GM23338 (cell line): ENCODE measurements at regions not wholly inside any gene's neighbourhood (a gene's known extent, or its start where the extent isn't known, plus 50 kb on each side); places are given as distances from the start of the nearest gene placed in this dataset.

ENCODE experiments used
- ATAC-seq: fragments of 200-7000 bp; cut with Tn5 transposase; 3 replicates; pipeline ENCODE4 v1.9.1; 2020
- DNase-seq: peaks from one replicate; pipeline ENCODE4 v3.0.0-alpha.2; 2015; ENCODE audit warnings: low spot score
- H2AFZ ChIP-seq: fragments of 200-600 bp; sonication (generic); 2 replicates; pipeline ENCODE4 v1.8.0; 2016; ENCODE audit warnings: antibody characterized with exemption, mild to moderate bottlenecking, moderate library complexity
- H3F3A ChIP-seq: fragments of 200-600 bp; sonication (generic); replicated peaks from 2 replicates; pipeline ENCODE4 v1.8.0; 2017; ENCODE audit warnings: antibody characterized with exemption, mixed run types, low read depth
- H3K27ac ChIP-seq: fragments of 200-600 bp; sonication (generic); 2 replicates; pipeline ENCODE4 v1.6.1; 2016; ENCODE audit warnings: low read depth
- H3K27me3 ChIP-seq: fragments of 200-600 bp; sonication (generic); 2 replicates; pipeline ENCODE4 v1.8.0; 2016; ENCODE audit warnings: mild to moderate bottlenecking, mixed run types, moderate library complexity; ENCODE audit not compliant: insufficient read depth
- H3K36me3 ChIP-seq: fragments of 200-600 bp; sonication (generic); 2 replicates; pipeline ENCODE4 v1.8.0; 2016; ENCODE audit warnings: mild to moderate bottlenecking; ENCODE audit not compliant: insufficient read depth
- H3K4me1 ChIP-seq: fragments of 200-600 bp; sonication (generic); 2 replicates; pipeline ENCODE4 v1.8.0; 2016; ENCODE audit warnings: mild to moderate bottlenecking, moderate library complexity; ENCODE audit not compliant: insufficient read depth
- H3K4me2 ChIP-seq: fragments of 200-600 bp; sonication (generic); 2 replicates; pipeline ENCODE4 v1.7.1; 2017; ENCODE audit warnings: mixed run types
- H3K4me3 ChIP-seq: fragments of 200-600 bp; sonication (generic); 2 replicates; pipeline ENCODE4 v1.6.1; 2016; ENCODE audit warnings: mixed run types
- H3K79me2 ChIP-seq: fragments of 200-600 bp; sonication (generic); replicated peaks from 2 replicates; pipeline ENCODE4 v1.8.0; 2017; ENCODE audit warnings: mild to moderate bottlenecking; ENCODE audit not compliant: insufficient read depth
- H3K9me2 ChIP-seq: fragments of 200-600 bp; sonication (generic); 2 replicates; pipeline ENCODE4 v1.8.0; 2017; ENCODE audit not compliant: insufficient read depth
- H4K20me1 ChIP-seq: fragments of 200-600 bp; sonication (generic); replicated peaks from 2 replicates; pipeline ENCODE4 v1.8.0; 2017; ENCODE audit warnings: mild to moderate bottlenecking; ENCODE audit not compliant: insufficient read depth
- H3K27ac Mint-ChIP-seq: 2 replicates; pipeline ENCODE4 v1.8.0; 2020; ENCODE audit warnings: inconsistent platforms, mild to moderate bottlenecking, moderate library complexity, mixed read lengths
- H3K27me3 Mint-ChIP-seq: 3 replicates; pipeline ENCODE4 v1.8.0; 2022; ENCODE audit warnings: low read depth, mild to moderate bottlenecking, moderate library complexity, mixed read lengths, inconsistent platforms; ENCODE audit not compliant: insufficient read depth, poor library complexity
- H3K36me3 Mint-ChIP-seq: 3 replicates; pipeline ENCODE4 v1.8.0; 2021; ENCODE audit warnings: low read depth, mild to moderate bottlenecking, inconsistent platforms, moderate library complexity, mixed read lengths
- H3K4me1 Mint-ChIP-seq: 3 replicates; pipeline ENCODE4 v1.8.0; 2020; ENCODE audit warnings: mild to moderate bottlenecking, inconsistent platforms, mixed read lengths
- H3K4me3 Mint-ChIP-seq: 3 replicates; pipeline ENCODE4 v1.8.0; 2021; ENCODE audit warnings: moderate library complexity, mild to moderate bottlenecking, inconsistent platforms, mixed read lengths
- H3K9me3 Mint-ChIP-seq: 3 replicates; pipeline ENCODE4 v1.8.0; 2020; ENCODE audit warnings: moderate library complexity, mild to moderate bottlenecking, inconsistent platforms, mixed read lengths
- CREB1 ChIP-seq: fragments of 250-450 bp; sonication (Bioruptor Pico); IDR thresholded peaks from 2 replicates; pipeline ENCODE4 v1.5.0; 2020; ENCODE audit warnings: low read depth, mild to moderate bottlenecking, moderate library complexity
- CTCF ChIP-seq, 2 experiments: fragments of 200-600 bp in 1 of 2; sonication (generic) in 1 of 2; conservative IDR thresholded peaks; 2 replicates each; pipeline versions ENCODE4 v1.5.1 to v1.6.1; 2016 to 2017; ENCODE audit warnings: antibody characterized with exemption in 2 of 2, low read depth in 2 of 2, mild to moderate bottlenecking in 2 of 2, moderate library complexity in 1 of 2
- ETS1 ChIP-seq: IDR thresholded peaks from 2 replicates; pipeline ENCODE4 v1.6.1; 2016; ENCODE audit warnings: antibody characterized with exemption
- EZH2 ChIP-seq: fragments of 200-600 bp; sonication (generic); IDR thresholded peaks from one replicate; pipeline ENCODE4 v1.8.0; 2017; ENCODE audit warnings: antibody characterized with exemption, mild to moderate bottlenecking, low read depth; ENCODE audit not compliant: unreplicated experiment
- EZH2phosphoT487 ChIP-seq: fragments of 200-600 bp; sonication (generic); IDR thresholded peaks from one replicate; pipeline ENCODE4 v1.8.1; 2018; ENCODE audit warnings: antibody characterized with exemption; ENCODE audit not compliant: unreplicated experiment
- NANOG ChIP-seq: IDR thresholded peaks from 2 replicates; pipeline ENCODE4 v1.6.1; 2016; ENCODE audit warnings: antibody characterized with exemption, borderline replicate concordance
- POLR2AphosphoS5 ChIP-seq: IDR thresholded peaks from 2 replicates; pipeline ENCODE4 v1.6.1; 2016; ENCODE audit warnings: antibody characterized with exemption, low read depth
- REST ChIP-seq: IDR thresholded peaks from one replicate; pipeline ENCODE4 v1.6.1; 2018; ENCODE audit warnings: antibody characterized with exemption; ENCODE audit not compliant: unreplicated experiment
- STAT1 ChIP-seq: IDR thresholded peaks from one replicate; pipeline ENCODE4 v1.6.1; 2016; ENCODE audit warnings: antibody characterized with exemption; ENCODE audit not compliant: unreplicated experiment
- ZNF114 ChIP-seq: fragments of 250-450 bp; sonication (Bioruptor Pico); IDR thresholded peaks from 2 replicates; pipeline ENCODE4 v1.5.0; 2020; ENCODE audit warnings: mild to moderate bottlenecking, moderate library complexity
- ZNF331 ChIP-seq: fragments of 250-450 bp; sonication (Bioruptor Pico); IDR thresholded peaks from 2 replicates; pipeline ENCODE4 v1.5.0; 2020; ENCODE audit warnings: low read depth, mild to moderate bottlenecking, moderate library complexity

GRCh38 chr4:133062851-133063250, 86.2 kb upstream of the PCDH10 start:
- TF ChIP-seq CTCF (conservative IDR thresholded peaks at IDR 0.05; ENCODE audit: low read depth in 2 of 2), result no peak
- no peak for TF ChIP-seq POLR2AphosphoS5
- no peak for TF ChIP-seq REST
- TF ChIP-seq ZNF331 (CRISPR knock-in tag), result no peak
- TF ChIP-seq ETS1, result no peak
- no peak for TF ChIP-seq CREB1 (CRISPR knock-in tag)
- no peak for TF ChIP-seq EZH2phosphoT487
- no peak for TF ChIP-seq EZH2
- no peak for TF ChIP-seq ZNF114 (CRISPR knock-in tag)
- no peak for TF ChIP-seq STAT1
- ATAC-seq, result no peak
- Histone ChIP-seq H3K4me1 (no peaks in the 10 kb centered on the region), H3F3A (no peaks in the 10 kb centered on the region), H3K36me3 (no peaks in the 10 kb centered on the region; the same call in 1 of the 2 replicates), H3K27me3 (no peaks in the 10 kb centered on the region), H2AFZ (no peak overlapping the region), H3K79me2 (no peaks in the 10 kb centered on the region), H3K4me2 (no peak overlapping the region), H3K27ac (no peak overlapping the region), H4K20me1 (no peaks in the 10 kb centered on the region), H3K9me2 (no peaks in the 10 kb centered on the region), H3K4me3 (no peak overlapping the region)
- H3K4me1 Mint-ChIP-seq, result no peaks in the 10 kb centered on the region
- no peak overlapping the region for H3K4me3 Mint-ChIP-seq
- H3K27ac Mint-ChIP-seq, result no peak overlapping the region
- H3K9me3 Mint-ChIP-seq, result no peaks in the 10 kb centered on the region; the same call in 2 of the 3 replicates
- no peaks in the 10 kb centered on the region for H3K27me3 Mint-ChIP-seq
- H3K36me3 Mint-ChIP-seq, result no peaks in the 10 kb centered on the region
- DNase-seq, result no peak

- H3K27ac Mint-ChIP-seq, result no peak overlapping the region
- no peaks in the 10 kb centered on the region for H3K79me2 ChIP-seq
- H3K36me3 ChIP-seq, result peaks cover 5% of the 10 kb centered on the region
- H3K4me1 ChIP-seq, result no peaks in the 10 kb centered on the region
- no peak overlapping the region for H3K4me3 ChIP-seq
- no peaks in the 10 kb centered on the region for H3K27me3 ChIP-seq
- H3K36me3 Mint-ChIP-seq, result peaks cover 13% of the 10 kb centered on the region
- no peak overlapping the region for H3K4me2 ChIP-seq
- no peaks in the 10 kb centered on the region for H3K4me1 Mint-ChIP-seq
- H4K20me1 ChIP-seq, result no peaks in the 10 kb centered on the region
- no peaks in the 10 kb centered on the region for H3F3A ChIP-seq
- peaks cover 20% of the 10 kb centered on the region for H3K9me3 Mint-ChIP-seq
- H3K27me3 Mint-ChIP-seq, result no peaks in the 10 kb centered on the region
- no peak for ATAC-seq
- H3K9me2 ChIP-seq, result no peaks in the 10 kb centered on the region; the same call in 1 of the 2 replicates
- DNase-seq, result no peak
- no peak overlapping the region for H2AFZ ChIP-seq
- no peak overlapping the region for H3K4me3 Mint-ChIP-seq
- no peak overlapping the region for H3K27ac ChIP-seq
- TF ChIP-seq NANOG, result no peak
- TF ChIP-seq STAT1, result no peak
- TF ChIP-seq ZNF331 (CRISPR knock-in tag), result no peak
- no peak for TF ChIP-seq CREB1 (CRISPR knock-in tag)
Observed at GRCh38 chr4:133068083-133068482, 81.0 kb upstream of the PCDH10 start.
